ENCODE measurements at regions not wholly inside any gene's neighbourhood (a gene's known extent, or its start where the extent isn't known, plus 50 kb on each side); places are given as distances from the start of the nearest gene placed in this dataset.

DNA sequence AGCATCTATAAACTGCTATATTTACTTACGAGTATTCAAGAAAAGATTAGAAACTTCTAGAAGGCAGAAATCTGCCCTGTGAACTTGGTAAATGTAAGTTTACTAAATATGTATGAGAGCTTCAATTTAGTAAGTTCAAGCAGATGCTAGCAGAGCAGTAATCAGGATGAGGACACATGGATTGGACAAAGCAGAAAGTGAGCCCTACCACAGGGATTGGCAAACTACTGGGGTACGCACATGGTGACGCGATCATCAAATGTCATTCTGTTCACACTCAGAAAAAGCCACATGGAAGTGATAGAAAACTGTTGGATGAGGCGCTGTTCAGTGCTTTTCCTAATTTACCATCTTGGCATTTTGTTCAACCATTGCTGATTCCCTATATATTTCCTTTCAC, 360.2 kb upstream of the ZNF385D start:
- TF ChIP-seq, protein P1, sequence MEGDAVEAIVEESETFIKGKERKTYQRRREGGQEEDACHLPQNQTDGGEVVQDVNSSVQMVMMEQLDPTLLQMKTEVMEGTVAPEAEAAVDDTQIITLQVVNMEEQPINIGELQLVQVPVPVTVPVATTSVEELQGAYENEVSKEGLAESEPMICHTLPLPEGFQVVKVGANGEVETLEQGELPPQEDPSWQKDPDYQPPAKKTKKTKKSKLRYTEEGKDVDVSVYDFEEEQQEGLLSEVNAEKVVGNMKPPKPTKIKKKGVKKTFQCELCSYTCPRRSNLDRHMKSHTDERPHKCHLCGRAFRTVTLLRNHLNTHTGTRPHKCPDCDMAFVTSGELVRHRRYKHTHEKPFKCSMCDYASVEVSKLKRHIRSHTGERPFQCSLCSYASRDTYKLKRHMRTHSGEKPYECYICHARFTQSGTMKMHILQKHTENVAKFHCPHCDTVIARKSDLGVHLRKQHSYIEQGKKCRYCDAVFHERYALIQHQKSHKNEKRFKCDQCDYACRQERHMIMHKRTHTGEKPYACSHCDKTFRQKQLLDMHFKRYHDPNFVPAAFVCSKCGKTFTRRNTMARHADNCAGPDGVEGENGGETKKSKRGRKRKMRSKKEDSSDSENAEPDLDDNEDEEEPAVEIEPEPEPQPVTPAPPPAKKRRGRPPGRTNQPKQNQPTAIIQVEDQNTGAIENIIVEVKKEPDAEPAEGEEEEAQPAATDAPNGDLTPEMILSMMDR (conservative IDR thresholded peaks at IDR 0.05; ENCODE audit: low read depth, low read length), result no peak
- no peak for TF ChIP-seq EZH2 (IDR thresholded peaks at IDR 0.05; ENCODE audit: borderline replicate concordance, low read depth, low read length, poor library complexity, severe bottlenecking)
